ENCODE measurements at regions not wholly inside any gene's neighbourhood (a gene's known extent, or its start where the extent isn't known, plus 50 kb on each side); places are given as distances from the start of the nearest gene placed in this dataset.

- Histone ChIP-seq H2AK9ac (replicated peaks; ENCODE audit: low read depth, low read length, poor library complexity) (no peak overlapping the region), H3K9me1 (ENCODE audit: insufficient read depth, low read length) (no peaks in the 10 kb centered on the region), H3K23ac (ENCODE audit: low read depth, low read length) (no peak overlapping the region), H3K9me3 (ENCODE audit: control insufficient read depth, insufficient read depth, low read length) (no peaks in the 10 kb centered on the region), H4K5ac (ENCODE audit: low read depth, low read length) (no peak overlapping the region), H2BK5ac (ENCODE audit: low read depth, low read length, poor library complexity, severe bottlenecking) (no peak overlapping the region), H3K4me2 (ENCODE audit: low read depth, low read length) (no peak overlapping the region), H3K4me3 (ENCODE audit: insufficient read depth, low read depth, low read length) (no peak overlapping the region), H3K18ac (ENCODE audit: low read depth, low read length) (no peak overlapping the region), H3K36me3 (ENCODE audit: control insufficient read depth, insufficient read depth, low read length) (no peaks in the 10 kb centered on the region), H3K56ac (ENCODE audit: extremely low read depth, insufficient read depth, low read length) (no peak overlapping the region), H4K8ac (ENCODE audit: low read depth in 2 of 2, low read length in 2 of 2) (no peak overlapping the region), H3K4ac (ENCODE audit: low read depth, low read length) (no peak overlapping the region), H3K27me3 (ENCODE audit: control insufficient read depth, insufficient read depth, low read length) (no peaks in the 10 kb centered on the region), H3K27ac (ENCODE audit: insufficient read depth, low read length) (no peak overlapping the region), H3K79me1 (ENCODE audit: low read depth in 1 of 2, low read length in 2 of 2) (no peaks in the 10 kb centered on the region), H2BK20ac (ENCODE audit: low read depth, low read length) (no peak overlapping the region), H3K4me1 (ENCODE audit: control insufficient read depth, insufficient read depth, low read length) (no peaks in the 10 kb centered on the region), H2AFZ (replicated peaks; ENCODE audit: low read length, poor library complexity) (no peak overlapping the region), H2AK5ac (ENCODE audit: low read depth, low read length) (no peak overlapping the region), H4K20me1 (ENCODE audit: insufficient read depth, low read length) (no peaks in the 10 kb centered on the region), H3K14ac (replicated peaks; ENCODE audit: low read depth, low read length) (no peak overlapping the region), H4K91ac (ENCODE audit: insufficient read depth, low read depth, low read length) (no peak overlapping the region), H2BK15ac (ENCODE audit: low read depth, low read length) (no peak overlapping the region), H2BK120ac (ENCODE audit: low read depth, low read length) (no peak overlapping the region), H3K9ac (ENCODE audit: low read depth, low read length) (no peak overlapping the region)
- no TSS peak for BruUV-seq (replicated peaks)
- ChIA-PET CTCF (no interaction called here), POLR2A (ENCODE audit: unreplicated experiment) (no interaction called here)
- TF ChIP-seq RCOR1 (IDR thresholded peaks at IDR 0.05; ENCODE audit: insufficient replicate concordance, low read length): no peak
- no peak for TF ChIP-seq MAZ (IDR thresholded peaks at IDR 0.05; ENCODE audit: borderline replicate concordance, low read depth, low read length)
- TF ChIP-seq MAFK (IDR thresholded peaks at IDR 0.05; ENCODE audit: low read depth, low read length): no peak
- TF ChIP-seq SMC3 (IDR thresholded peaks at IDR 0.05; ENCODE audit: low read depth, low read length): no peak
- TF ChIP-seq RAD21 (IDR thresholded peaks at IDR 0.05; ENCODE audit: low read length): no peak
- TF ChIP-seq RFX5 (IDR thresholded peaks at IDR 0.05; ENCODE audit: low read depth, low read length): no peak
- no peak for TF ChIP-seq CEBPB (IDR thresholded peaks at IDR 0.05; ENCODE audit: low read depth, low read length)
- no peak for TF ChIP-seq ELK1 (IDR thresholded peaks at IDR 0.05; ENCODE audit: borderline replicate concordance, low read depth, low read length)
- TF ChIP-seq USF2 (IDR thresholded peaks at IDR 0.05; ENCODE audit: low read depth, low read length): no peak
- no peak for TF ChIP-seq FOS (IDR thresholded peaks at IDR 0.05; ENCODE audit: low read depth, low read length)
- TF ChIP-seq NFE2L2 (IDR thresholded peaks at IDR 0.05; ENCODE audit: low read depth, low read length): no peak
- TF ChIP-seq CHD1 (IDR thresholded peaks at IDR 0.05; ENCODE audit: low read depth, low read length): no peak
- TF ChIP-seq POLR2A (IDR thresholded peaks at IDR 0.05; ENCODE audit: low read depth, low read length): no peak
- TF ChIP-seq BHLHE40 (IDR thresholded peaks at IDR 0.05; ENCODE audit: low read depth, low read length): no peak
- no peak for TF ChIP-seq CTCF (conservative IDR thresholded peaks at IDR 0.05; ENCODE audit: low read depth, low read length)
- no peak for TF ChIP-seq MXI1 (IDR thresholded peaks at IDR 0.05; ENCODE audit: borderline replicate concordance, low read depth, low read length)
- ATAC-seq (ENCODE audit: low read depth) (no peak), DNase-seq (no peak)
- dilution Hi-C loops (cut with HindIII; ENCODE audit: low sequenced_read_pairs, unreplicated experiment) (no loop called here), intact Hi-C loops (cut with micrococcal nuclease) (no loop called here), in situ Hi-C loops (cut with MboI; ENCODE audit: low sequenced_read_pairs) (no loop called here)
- WGBS, 2 experiments (ENCODE audit: extremely low coverage in 2 of 2, insufficient read length in 1 of 2): no CpG with 5 or more reads among the region's 4 CpGs
Observed at GRCh38 chr13:105890509-105890908, 645.0 kb downstream of the EFNB2 start.

Data from IMR-90 (cell line).